Right atrium auricular region (tissue), 2 donors: ENCODE measurements at regions not wholly inside any gene's neighbourhood (a gene's known extent, or its start where the extent isn't known, plus 50 kb on each side); places are given as distances from the start of the nearest gene placed in this dataset.

Source experiments
- DNase-seq: peaks from one replicate; pipeline ENCODE4 v3.0.0-alpha.2; 2019; ENCODE audit warnings: low spot score
- H3K27ac ChIP-seq, 2 donors: fragments of 200-600 bp; sonication (generic); 1 replicate in 1 of 2; 2 replicates in 1 of 2; pipeline ENCODE4 v1.5.1; 2016 to 2019
- H3K27me3 ChIP-seq, 2 donors: fragments of 200-600 bp; sonication (generic); one replicate each; pipeline versions ENCODE4 v1.5.1 to v1.6.0; 2017 to 2019
- H3K36me3 ChIP-seq: fragments of 200-600 bp; sonication (generic); one replicate; pipeline ENCODE4 v1.5.1; 2016
- H3K4me1 ChIP-seq, 2 donors: fragments of 200-600 bp; sonication (generic); one replicate each; pipeline versions ENCODE4 v1.5.1 to v1.6.0; 2017 to 2019
- H3K4me3 ChIP-seq, 2 donors: fragments of 200-600 bp; sonication (generic); 1 replicate in 1 of 2; 2 replicates in 1 of 2; pipeline ENCODE4 v1.5.1; 2017 to 2019; ENCODE audit warnings: mild to moderate bottlenecking in 1 of 2, moderate library complexity in 1 of 2
- H3K9me3 ChIP-seq, 2 donors: fragments of 200-600 bp; sonication (generic); one replicate each; pipeline ENCODE4 v1.5.1; 2019
- TF ChIP-seq, protein P1 (sequence below), 2 donors: fragments of 200-600 bp; sonication (generic); IDR thresholded peaks; one replicate each; pipeline ENCODE4 v1.5.1; 2019; ENCODE audit warnings: antibody characterized with exemption in 2 of 2

DNA sequence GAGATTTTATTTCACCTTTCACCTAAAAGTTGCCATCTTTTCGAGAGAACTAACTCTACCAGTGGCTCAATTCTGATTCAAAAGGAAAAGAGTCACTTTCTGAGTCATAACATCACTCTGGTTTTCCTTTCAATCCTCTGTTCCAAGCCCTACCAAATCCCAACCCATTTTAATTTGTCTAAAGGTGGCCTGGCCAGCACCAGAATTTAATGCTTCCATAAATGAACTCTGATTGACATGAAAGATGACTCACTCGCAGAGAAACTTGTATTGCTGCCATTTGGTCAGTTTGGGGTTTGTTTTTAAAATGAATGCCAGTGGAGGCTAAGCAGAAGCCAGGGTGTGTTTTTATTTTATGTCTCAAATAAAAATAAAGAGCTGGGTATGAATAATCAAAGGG, 117.4 kb upstream of the SOX5 start:
- Histone ChIP-seq H3K4me1 (peaks cover 0 to 4% of the 10 kb centered on the region in 2 donors), H3K9me3 (no peaks in the 10 kb centered on the region), H3K36me3 (no peaks in the 10 kb centered on the region), H3K4me3 (no peak overlapping the region), H3K27ac (no peak overlapping the region), H3K27me3 (no peaks in the 10 kb centered on the region)
- no peak for DNase-seq
- TF ChIP-seq, protein P1, sequence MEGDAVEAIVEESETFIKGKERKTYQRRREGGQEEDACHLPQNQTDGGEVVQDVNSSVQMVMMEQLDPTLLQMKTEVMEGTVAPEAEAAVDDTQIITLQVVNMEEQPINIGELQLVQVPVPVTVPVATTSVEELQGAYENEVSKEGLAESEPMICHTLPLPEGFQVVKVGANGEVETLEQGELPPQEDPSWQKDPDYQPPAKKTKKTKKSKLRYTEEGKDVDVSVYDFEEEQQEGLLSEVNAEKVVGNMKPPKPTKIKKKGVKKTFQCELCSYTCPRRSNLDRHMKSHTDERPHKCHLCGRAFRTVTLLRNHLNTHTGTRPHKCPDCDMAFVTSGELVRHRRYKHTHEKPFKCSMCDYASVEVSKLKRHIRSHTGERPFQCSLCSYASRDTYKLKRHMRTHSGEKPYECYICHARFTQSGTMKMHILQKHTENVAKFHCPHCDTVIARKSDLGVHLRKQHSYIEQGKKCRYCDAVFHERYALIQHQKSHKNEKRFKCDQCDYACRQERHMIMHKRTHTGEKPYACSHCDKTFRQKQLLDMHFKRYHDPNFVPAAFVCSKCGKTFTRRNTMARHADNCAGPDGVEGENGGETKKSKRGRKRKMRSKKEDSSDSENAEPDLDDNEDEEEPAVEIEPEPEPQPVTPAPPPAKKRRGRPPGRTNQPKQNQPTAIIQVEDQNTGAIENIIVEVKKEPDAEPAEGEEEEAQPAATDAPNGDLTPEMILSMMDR (IDR thresholded peaks at IDR 0.05) = no peak

DNA sequence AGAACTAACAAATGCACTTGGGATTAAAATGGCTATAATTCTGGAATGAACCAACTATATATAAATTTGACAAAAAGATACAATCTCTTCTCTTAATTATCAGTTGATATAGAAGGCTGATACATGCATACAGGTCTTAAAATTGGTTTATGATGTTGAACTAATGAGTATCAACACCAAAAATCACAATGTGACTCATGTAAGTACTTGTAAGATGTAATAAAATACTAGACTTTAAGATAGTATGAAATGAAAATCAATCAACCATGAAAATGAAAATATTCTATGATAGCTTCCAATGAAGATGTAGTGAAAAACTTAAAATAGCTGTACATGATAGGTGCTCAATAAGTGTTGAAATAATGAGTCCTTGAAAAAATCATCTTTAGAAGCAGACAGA, 116.6 kb upstream of the SOX5 start:
- H3K4me3 ChIP-seq = no peak overlapping the region
- H3K36me3 ChIP-seq = no peaks in the 10 kb centered on the region
- no peak for DNase-seq
- TF ChIP-seq, protein P1 (IDR thresholded peaks at IDR 0.05) = no peak
- H3K27ac ChIP-seq = no peak overlapping the region
- peaks cover 0 to 4% of the 10 kb centered on the region in 2 donors for H3K4me1 ChIP-seq
- H3K9me3 ChIP-seq = no peaks in the 10 kb centered on the region
- H3K27me3 ChIP-seq = no peaks in the 10 kb centered on the region

DNA sequence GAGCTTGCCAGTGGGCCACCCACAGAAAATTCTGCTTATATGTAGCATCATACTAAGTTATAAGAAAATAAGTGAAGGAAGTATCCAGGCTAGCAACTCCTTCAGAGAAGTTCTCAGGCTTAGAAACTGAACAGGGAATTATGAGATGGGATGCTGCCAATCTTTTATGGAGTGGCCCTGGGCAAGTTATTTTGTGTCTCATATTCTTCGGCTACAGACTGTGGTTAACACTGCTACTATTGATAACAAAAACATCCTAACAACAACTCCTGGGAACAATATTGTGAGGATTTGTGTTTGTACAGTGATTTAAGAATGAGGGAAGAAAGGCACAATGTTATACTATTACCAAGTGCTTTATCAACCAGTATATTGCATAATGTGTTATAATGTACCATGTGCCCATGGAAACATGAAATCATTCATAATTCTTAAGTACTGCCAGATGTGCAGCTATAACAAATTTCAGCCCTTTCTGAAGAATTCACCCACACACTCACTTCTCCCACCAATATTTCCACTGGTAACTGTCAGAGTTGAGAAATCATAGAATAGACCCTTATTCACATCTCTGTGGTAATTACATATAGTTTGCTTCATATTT, 113.3 kb upstream of the SOX5 start:
- Histone ChIP-seq H3K27me3 (no peaks in the 10 kb centered on the region), H3K9me3 (no peaks in the 10 kb centered on the region), H3K27ac (no peak overlapping the region), H3K36me3 (no peaks in the 10 kb centered on the region), H3K4me1 (no peaks in the 10 kb centered on the region), H3K4me3 (no peak overlapping the region)
- TF ChIP-seq, protein P1 (IDR thresholded peaks at IDR 0.05) = no peak
- DNase-seq = no peak

DNA sequence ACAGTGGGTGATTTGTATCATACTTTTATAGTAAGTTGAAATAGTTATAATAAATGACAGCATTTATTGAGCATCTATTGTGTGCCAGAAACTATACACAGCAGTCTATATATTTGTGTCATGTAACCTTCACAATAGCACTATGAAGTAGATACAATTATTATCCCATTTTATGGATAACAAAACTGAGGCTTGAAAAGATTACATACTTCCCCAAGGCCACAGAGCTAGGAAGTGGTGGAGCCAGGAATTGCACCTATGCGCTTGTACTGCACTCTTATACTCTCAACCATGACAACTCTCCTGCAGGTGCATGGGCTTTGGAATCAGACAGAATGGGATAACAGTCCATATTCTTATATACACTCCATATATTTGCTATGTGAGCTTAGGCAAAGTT, 110.6 kb upstream of the SOX5 start:
- no peaks in the 10 kb centered on the region for H3K27me3 ChIP-seq
- TF ChIP-seq, protein P1 (IDR thresholded peaks at IDR 0.05) = no peak
- H3K4me3 ChIP-seq = no peak overlapping the region
- H3K9me3 ChIP-seq = no peaks in the 10 kb centered on the region
- no peaks in the 10 kb centered on the region for H3K36me3 ChIP-seq
- H3K27ac ChIP-seq = no peak overlapping the region
- no peak for DNase-seq
- H3K4me1 ChIP-seq = no peaks in the 10 kb centered on the region

DNA sequence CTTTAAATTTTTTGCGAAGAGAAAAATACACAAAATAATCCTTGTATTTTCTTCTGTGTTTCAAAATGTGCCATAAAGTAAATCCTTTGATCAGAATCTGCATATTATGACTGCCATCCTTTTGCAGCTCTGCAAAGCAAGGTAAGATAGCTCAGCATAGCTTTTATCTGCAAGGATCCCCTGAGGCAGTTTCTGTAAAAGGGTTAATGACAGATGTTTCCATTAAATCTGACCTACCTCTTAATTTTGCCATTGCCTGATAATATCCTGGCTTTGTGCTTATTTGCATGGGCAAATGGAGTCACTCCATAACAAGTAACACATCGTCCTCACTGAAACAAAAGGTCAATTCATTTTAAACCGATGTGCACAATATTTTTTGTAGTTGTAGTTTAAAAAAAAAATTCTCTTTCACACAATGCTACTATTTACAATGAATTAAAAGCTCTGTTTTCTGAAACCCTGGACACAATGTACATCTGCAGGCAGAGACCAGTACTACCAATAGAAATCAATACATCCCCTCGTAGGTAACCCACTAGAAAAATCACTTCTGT, 108.5 kb upstream of the SOX5 start:
- TF ChIP-seq, protein P1 (IDR thresholded peaks at IDR 0.05) = no peak
- Histone ChIP-seq H3K27me3 (no peaks in the 10 kb centered on the region), H3K36me3 (no peaks in the 10 kb centered on the region)

DNA sequence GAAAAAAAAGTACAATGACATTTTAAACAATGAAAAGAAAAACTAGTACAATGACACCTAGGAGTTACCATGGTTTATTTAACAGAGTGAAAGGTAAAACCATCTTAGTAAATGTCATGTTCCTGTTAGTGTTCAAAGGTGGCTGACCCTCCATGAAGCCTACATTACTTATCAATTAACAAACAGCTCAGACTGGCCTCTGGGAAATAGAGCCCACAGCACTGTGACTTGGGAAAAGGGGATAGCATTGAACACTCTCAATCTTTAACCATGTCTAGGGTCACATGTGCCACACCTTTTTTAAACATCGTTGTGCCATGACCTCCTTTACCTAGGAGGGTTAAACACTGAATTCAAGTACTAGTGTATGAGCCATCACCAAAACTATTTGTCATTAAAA, 106.3 kb upstream of the SOX5 start:
- DNase-seq = no peak
- Histone ChIP-seq H3K27ac (no peak overlapping the region), H3K27me3 (no peaks in the 10 kb centered on the region), H3K36me3 (no peaks in the 10 kb centered on the region), H3K4me1 (peaks cover 0 to 6% of the 10 kb centered on the region in 2 donors), H3K9me3 (no peaks in the 10 kb centered on the region), H3K4me3 (no peak overlapping the region)
- TF ChIP-seq, protein P1 (IDR thresholded peaks at IDR 0.05) = no peak

More for the DNA sequence above, 108.5 kb upstream of the SOX5 start:
- peaks cover 0 to 6% of the 10 kb centered on the region in 2 donors for H3K4me1 ChIP-seq
- no peak overlapping the region for H3K4me3 ChIP-seq
- no peak overlapping the region for H3K27ac ChIP-seq
- H3K9me3 ChIP-seq = no peaks in the 10 kb centered on the region
- no peak for DNase-seq
